Suprapubic skin (tissue), 4 donors: ENCODE measurements at regions not wholly inside any gene's neighbourhood (a gene's known extent, or its start where the extent isn't known, plus 50 kb on each side); places are given as distances from the start of the nearest gene placed in this dataset.

ENCODE experiments used
- DNase-seq, 2 donors: peaks; one replicate each; pipeline ENCODE4 v3.0.0-alpha.2; 2019; ENCODE audit warnings: low spot score in 2 of 2
- H3K27ac ChIP-seq: fragments of 200-600 bp; sonication (generic); one replicate; pipeline ENCODE4 v1.5.1; 2019
- H3K27me3 ChIP-seq: fragments of 200-600 bp; sonication (generic); one replicate; pipeline ENCODE4 v1.5.1; 2019
- H3K36me3 ChIP-seq: fragments of 200-600 bp; sonication (generic); one replicate; pipeline ENCODE4 v1.5.1; 2019
- H3K4me1 ChIP-seq: fragments of 200-600 bp; sonication (generic); one replicate; pipeline ENCODE4 v1.5.1; 2019
- H3K4me3 ChIP-seq: fragments of 200-600 bp; sonication (generic); one replicate; pipeline ENCODE4 v1.5.1; 2019; ENCODE audit warnings: mild to moderate bottlenecking
- H3K9me3 ChIP-seq: fragments of 200-600 bp; sonication (generic); one replicate; pipeline ENCODE4 v1.5.1; 2019
- CTCF ChIP-seq, 2 donors: fragments of 200-600 bp in 1 of 2; fragments of 450-650 bp in 1 of 2; sonication (generic) in 1 of 2; IDR thresholded peaks; one replicate each; pipeline ENCODE4 v1.5.1; 2016 to 2019; ENCODE audit warnings: antibody characterized with exemption in 2 of 2, mild to moderate bottlenecking in 1 of 2, moderate library complexity in 1 of 2
- EP300 ChIP-seq: sonication (generic); formaldehyde crosslinking; IDR thresholded peaks from one replicate; pipeline ENCODE4 v1.6.1; 2017; ENCODE audit warnings: antibody characterized with exemption
- POLR2A ChIP-seq, 2 donors: fragments of 450-650 bp; IDR thresholded peaks; one replicate each; pipeline ENCODE4 v1.6.1; 2017; ENCODE audit warnings: antibody characterized with exemption in 2 of 2, mild to moderate bottlenecking in 2 of 2, moderate library complexity in 2 of 2
- POLR2AphosphoS5 ChIP-seq, 3 donors: sonication (generic); formaldehyde crosslinking; IDR thresholded peaks; one replicate each; pipeline ENCODE4 v1.6.1; 2017; ENCODE audit warnings: antibody characterized with exemption in 3 of 3
- WGBS: methylation state at CpG from one replicate; pipeline ENCODE4 v1.1.5; 2018; 5-methylcytosine and 5-hydroxymethylcytosine counted together

GRCh38 chr6:3656076-3656475 lies 95.4 kb downstream of the PXDC1 start:
- Histone ChIP-seq H3K27me3 (no peaks in the 10 kb centered on the region), H3K4me1 (no peaks in the 10 kb centered on the region), H3K4me3 (no peak overlapping the region), H3K36me3 (no peaks in the 10 kb centered on the region), H3K27ac (no peak overlapping the region), H3K9me3 (no peaks in the 10 kb centered on the region)
- TF ChIP-seq POLR2AphosphoS5 (IDR thresholded peaks at IDR 0.05) (no peak), CTCF (IDR thresholded peaks at IDR 0.05) (no peak), EP300 (no peak), POLR2A (IDR thresholded peaks at IDR 0.05) (no peak)
- 95% methylated on average over 5 of the region's 5 CpGs for WGBS
- no peak for DNase-seq

GRCh38 chr6:3654898-3655297 lies 96.6 kb downstream of the PXDC1 start:
- Histone ChIP-seq H3K27me3 (no peaks in the 10 kb centered on the region), H3K36me3 (no peaks in the 10 kb centered on the region), H3K9me3 (no peaks in the 10 kb centered on the region), H3K27ac (no peak overlapping the region), H3K4me1 (no peaks in the 10 kb centered on the region), H3K4me3 (no peak overlapping the region)
- 71% methylated on average over 4 of the region's 4 CpGs for WGBS
- no peak for TF ChIP-seq EP300
- no peak for TF ChIP-seq POLR2AphosphoS5 (IDR thresholded peaks at IDR 0.05)
- TF ChIP-seq POLR2A (IDR thresholded peaks at IDR 0.05), result no peak
- TF ChIP-seq CTCF (IDR thresholded peaks at IDR 0.05), result no peak
- no peak for DNase-seq

GRCh38 chr6:3654436-3654835 lies 97.1 kb downstream of the PXDC1 start:
- TF ChIP-seq EP300 (no peak), CTCF (IDR thresholded peaks at IDR 0.05) (no peak), POLR2AphosphoS5 (IDR thresholded peaks at IDR 0.05) (no peak), POLR2A (IDR thresholded peaks at IDR 0.05) (no peak)
- Histone ChIP-seq H3K4me3 (no peak overlapping the region), H3K4me1 (no peaks in the 10 kb centered on the region), H3K27me3 (no peaks in the 10 kb centered on the region), H3K36me3 (no peaks in the 10 kb centered on the region), H3K27ac (no peak overlapping the region), H3K9me3 (no peaks in the 10 kb centered on the region)
- whole genome bisulfite sequencing, result 91% methylated on average over 12 of the region's 12 CpGs
- no peak for DNase-seq

- no peaks in the 10 kb centered on the region for H3K27me3 ChIP-seq
- TF ChIP-seq POLR2AphosphoS5 (IDR thresholded peaks at IDR 0.05) (no peak), EP300 (no peak), CTCF (IDR thresholded peaks at IDR 0.05) (no peak), POLR2A (IDR thresholded peaks at IDR 0.05) (no peak)
- no peak for DNase-seq
- H3K27ac ChIP-seq, result no peak overlapping the region
- H3K4me1 ChIP-seq, result no peaks in the 10 kb centered on the region
- H3K4me3 ChIP-seq, result no peak overlapping the region
- 93% methylated on average over 6 of the region's 6 CpGs for WGBS
- no peaks in the 10 kb centered on the region for H3K36me3 ChIP-seq
- no peaks in the 10 kb centered on the region for H3K9me3 ChIP-seq
These were observed 97.9 kb downstream of the PXDC1 start for GRCh38 chr6:3653528-3654070.

- Histone ChIP-seq H3K36me3 (no peaks in the 10 kb centered on the region), H3K27ac (no peak overlapping the region), H3K4me1 (no peaks in the 10 kb centered on the region), H3K9me3 (no peaks in the 10 kb centered on the region), H3K27me3 (peaks cover under 1% of the 10 kb centered on the region), H3K4me3 (no peak overlapping the region)
- WGBS, result 80% methylated on average over 10 of the region's 12 CpGs
- DNase-seq, result no peak
- no peak for TF ChIP-seq EP300
These were observed 99.7 kb downstream of the PXDC1 start for GRCh38 chr6:3651698-3652229.
